Panc1 (cell line): ENCODE measurements at regions not wholly inside any gene's neighbourhood (a gene's known extent, or its start where the extent isn't known, plus 50 kb on each side); places are given as distances from the start of the nearest gene placed in this dataset.

Experiments
- ATAC-seq: fragments of 200-7000 bp; cut with Tn5 transposase; 2 replicates; pipeline ENCODE4 v1.9.1; 2020; ENCODE audit warnings: mild to moderate bottlenecking, moderate library complexity
- BruUV-seq: library from RNA; stranded (reverse); fragments of 400-500 nt; replicated peaks from 2 replicates; lab custom pipeline; 2021; lab: Mats Ljungman, UMichigan
- CTCF ChIA-PET: fragments of 300-600 bp; sonication (Branson Sonifier 250); formaldehyde crosslinking; loops from one replicate; lab custom pipeline; 2022; ENCODE audit warnings: antibody characterized with exemption; lab: Charles Lee
- POLR2A ChIA-PET: fragments of 300-600 bp; sonication (Branson Sonifier 250); formaldehyde crosslinking; loops from one replicate; lab custom pipeline; 2022; ENCODE audit warnings: antibody characterized with exemption; lab: Charles Lee
- DNase-seq: peaks from one replicate; pipeline ENCODE4 v3.0.0-alpha.2; 2010; ENCODE audit warnings: low read depth, low spot score
- H3K27ac ChIP-seq: 2 replicates; pipeline ENCODE4 v1.5.1; 2011; ENCODE audit warnings: mild to moderate bottlenecking, low read length, inconsistent platforms
- H3K27me3 ChIP-seq: fragments of 200-500 bp; sonication (Bioruptor generic); 2 replicates; pipeline ENCODE4 v1.6.0; 2014; ENCODE audit warnings: low read length, inconsistent platforms; ENCODE audit not compliant: control insufficient read depth, insufficient read depth
- H3K36me3 ChIP-seq: fragments of 200-500 bp; sonication (Bioruptor generic); 2 replicates; pipeline ENCODE4 v1.5.1; 2014; ENCODE audit warnings: inconsistent platforms, mild to moderate bottlenecking, low read length, moderate library complexity; ENCODE audit not compliant: control insufficient read depth, insufficient read depth
- H3K4me1 ChIP-seq: 2 replicates; pipeline ENCODE4 v1.5.1; 2011; ENCODE audit warnings: inconsistent platforms, mild to moderate bottlenecking, low read length, moderate library complexity; ENCODE audit not compliant: control insufficient read depth, insufficient read depth
- H3K4me3 ChIP-seq, 2 experiments: 2 replicates each; pipeline ENCODE4 v1.5.1; 2011 to 2012; ENCODE audit warnings: low read depth in 2 of 2, low read length in 2 of 2, mild to moderate bottlenecking in 2 of 2, inconsistent platforms in 1 of 2, moderate library complexity in 1 of 2
- H3K9me3 ChIP-seq: fragments of 200-500 bp; sonication (Bioruptor generic); 2 replicates; pipeline ENCODE4 v1.5.1; 2014; ENCODE audit warnings: low read depth, mild to moderate bottlenecking, inconsistent platforms, low read length, moderate library complexity; ENCODE audit not compliant: control insufficient read depth, insufficient read depth
- CTCF ChIP-seq: fragments of 450-650 bp; IDR thresholded peaks from 2 replicates; pipeline ENCODE4 v1.5.1; 2017; ENCODE audit warnings: mild to moderate bottlenecking
- POLR2AphosphoS5 ChIP-seq: IDR thresholded peaks from 2 replicates; pipeline ENCODE4 v1.6.1; 2012; ENCODE audit warnings: mild to moderate bottlenecking, low read depth, low read length, moderate library complexity
- REST ChIP-seq, 2 experiments: IDR thresholded peaks; 2 replicates each; pipeline ENCODE4 v1.6.1; 2011 to 2012; ENCODE audit warnings: low read depth in 2 of 2, control low read depth in 1 of 2, low read length in 1 of 2, mild to moderate bottlenecking in 1 of 2, moderate library complexity in 1 of 2; ENCODE audit not compliant: insufficient read depth in 1 of 2
- SIN3A ChIP-seq: IDR thresholded peaks from 2 replicates; pipeline ENCODE4 v1.6.1; 2012; ENCODE audit warnings: low read depth, mild to moderate bottlenecking, low read length, moderate library complexity, borderline replicate concordance; ENCODE audit not compliant: insufficient read depth
- TCF7L2 ChIP-seq: IDR thresholded peaks from 2 replicates; pipeline ENCODE4 v1.6.1; 2011; ENCODE audit warnings: mild to moderate bottlenecking, low read depth, low read length, inconsistent platforms
- in situ Hi-C: cut with HindIII; loops from 2 replicates; pipeline ENCODE4 v1.10.0; 2016; ENCODE audit warnings: low sequenced_read_pairs, low pct_unique_long_range_greater_than_20kb
- intact Hi-C: fragments of 100-400 bp; cut with micrococcal nuclease; formaldehyde crosslinking; loops from one replicate; pipeline ENCODE4 v1.10.0; 2022; ENCODE audit not compliant: unreplicated experiment

GRCh38 chr5:40288800-40289485 lies 390.8 kb upstream of the PTGER4 start:
- H3K27me3 ChIP-seq = no peaks in the 10 kb centered on the region
- no peaks in the 10 kb centered on the region for H3K36me3 ChIP-seq
- in situ Hi-C loops (no loop called here), intact Hi-C loops (no loop called here)
- ATAC-seq (no peak), DNase-seq (no peak)
- H3K9me3 ChIP-seq = no peaks in the 10 kb centered on the region
- H3K4me1 ChIP-seq = no peaks in the 10 kb centered on the region
- CTCF ChIA-PET = no interaction called here
- no peak overlapping the region for H3K27ac ChIP-seq
- no TSS peak for BruUV-seq
- POLR2A ChIA-PET = no interaction called here
- no peak for TF ChIP-seq POLR2AphosphoS5
- no peak for TF ChIP-seq TCF7L2
- TF ChIP-seq CTCF = peak; percentile 25; the same call in 1 of the 2 replicates
- no peak overlapping the region for H3K4me3 ChIP-seq

- no peaks in the 10 kb centered on the region for H3K9me3 ChIP-seq
- H3K4me1 ChIP-seq = no peaks in the 10 kb centered on the region
- H3K27me3 ChIP-seq = no peaks in the 10 kb centered on the region
- no TSS peak for BruUV-seq
- H3K27ac ChIP-seq = no peak overlapping the region
- ChIA-PET CTCF (no interaction called here), POLR2A (no interaction called here)
- ATAC-seq = no peak
- H3K4me3 ChIP-seq = no peak overlapping the region
- in situ Hi-C loops = no loop called here
- H3K36me3 ChIP-seq = no peaks in the 10 kb centered on the region; the same call in 1 of the 2 replicates
- no peak for DNase-seq
- intact Hi-C loops = no loop called here
- TF ChIP-seq TCF7L2 = no peak
- no peak for TF ChIP-seq CTCF
- TF ChIP-seq REST (IDR thresholded peaks at IDR 0.05; ENCODE audit: insufficient read depth in 1 of 2, low read depth in 2 of 2, low read length in 1 of 2) = no peak
- no peak for TF ChIP-seq SIN3A
- TF ChIP-seq POLR2AphosphoS5 = no peak
Measured at GRCh38 chr5:40284863-40285262, 394.9 kb upstream of the PTGER4 start.
